Daoy (cell line): ENCODE measurements at regions not wholly inside any gene's neighbourhood (a gene's known extent, or its start where the extent isn't known, plus 50 kb on each side); places are given as distances from the start of the nearest gene placed in this dataset.
"Not testable (repeated sequence)": the region's sequence is repeated elsewhere in the genome, so short reads cannot be mapped to it uniquely, and the experiment has no call there.

Experiments
- DNase-seq: peaks from one replicate; pipeline ENCODE4 v3.0.0-alpha.2; 2015; ENCODE audit warnings: low read depth

DNA sequence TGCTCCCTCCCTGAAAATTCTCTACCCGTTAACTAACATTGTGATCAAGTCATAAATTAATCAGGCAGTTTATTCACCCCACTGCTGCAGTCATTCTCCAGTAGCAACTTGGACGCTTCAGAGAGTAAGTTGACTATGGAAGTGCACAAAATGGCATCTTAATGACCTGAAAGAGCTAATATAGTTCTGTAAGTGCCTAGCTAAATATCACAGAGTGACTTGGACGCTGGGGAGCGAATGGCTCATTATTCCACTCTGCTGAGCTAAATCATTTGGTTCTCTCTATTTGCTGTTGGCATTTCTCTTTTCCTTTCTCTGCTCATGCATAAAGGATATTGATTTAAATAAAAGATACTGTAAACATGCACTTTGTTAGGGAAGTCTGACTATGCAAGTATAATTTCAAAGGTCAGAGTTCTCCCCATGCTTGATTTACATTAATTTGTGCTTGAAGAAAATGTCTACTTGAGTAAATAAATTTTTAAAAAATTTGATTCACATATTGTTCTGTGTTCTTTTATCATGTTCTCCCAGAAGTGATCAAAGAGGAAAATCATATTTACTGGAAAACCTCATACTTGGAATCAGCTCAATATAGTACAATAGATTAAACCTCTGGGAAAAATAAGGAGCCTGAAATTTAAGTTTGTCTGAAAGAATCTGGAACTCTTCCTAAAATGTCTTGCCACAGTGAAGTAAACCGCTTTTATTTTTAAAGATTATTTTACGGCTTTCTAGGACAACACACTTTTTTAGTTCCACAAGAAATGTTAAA is 169.5 kb upstream of the HAPLN1 start:
- DNase-seq, result no peak

DNA sequence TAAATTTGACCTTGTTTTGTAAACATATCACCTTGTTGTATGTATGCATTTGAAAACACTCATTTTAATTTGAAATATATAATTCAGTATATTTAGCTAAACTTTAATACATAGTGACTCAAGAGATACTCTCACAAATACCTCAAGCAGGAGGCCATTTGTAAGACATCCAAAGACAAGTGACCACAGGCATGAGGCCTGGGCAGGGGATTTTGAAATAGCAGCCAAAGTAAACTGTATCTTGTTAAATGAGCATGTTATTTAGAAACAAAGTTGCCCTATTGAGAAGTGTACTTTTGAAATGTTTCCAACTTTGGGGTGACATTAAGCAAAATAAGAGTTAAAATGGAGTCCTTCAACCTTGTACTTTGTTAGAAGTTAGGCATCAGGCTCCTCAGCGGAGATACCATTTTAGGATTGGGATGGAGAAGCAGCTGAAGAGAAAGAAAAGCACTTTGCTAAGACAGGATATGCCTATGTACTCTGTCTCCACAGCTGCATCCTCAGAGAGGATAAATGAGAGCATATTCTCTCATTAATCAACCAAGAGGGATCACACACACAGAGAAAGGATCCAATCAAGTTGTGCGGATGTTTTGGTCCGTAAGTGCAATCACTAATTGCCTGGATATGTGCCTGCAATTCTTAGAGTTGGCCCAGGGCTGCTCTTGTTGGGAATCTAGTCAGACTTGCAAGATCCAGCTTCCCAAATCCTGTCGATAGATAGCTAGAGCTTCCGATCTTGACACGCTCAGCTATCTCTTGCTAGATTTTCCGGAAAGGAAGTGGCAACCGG is 157.5 kb upstream of the HAPLN1 start:
- no peak for DNase-seq

DNA sequence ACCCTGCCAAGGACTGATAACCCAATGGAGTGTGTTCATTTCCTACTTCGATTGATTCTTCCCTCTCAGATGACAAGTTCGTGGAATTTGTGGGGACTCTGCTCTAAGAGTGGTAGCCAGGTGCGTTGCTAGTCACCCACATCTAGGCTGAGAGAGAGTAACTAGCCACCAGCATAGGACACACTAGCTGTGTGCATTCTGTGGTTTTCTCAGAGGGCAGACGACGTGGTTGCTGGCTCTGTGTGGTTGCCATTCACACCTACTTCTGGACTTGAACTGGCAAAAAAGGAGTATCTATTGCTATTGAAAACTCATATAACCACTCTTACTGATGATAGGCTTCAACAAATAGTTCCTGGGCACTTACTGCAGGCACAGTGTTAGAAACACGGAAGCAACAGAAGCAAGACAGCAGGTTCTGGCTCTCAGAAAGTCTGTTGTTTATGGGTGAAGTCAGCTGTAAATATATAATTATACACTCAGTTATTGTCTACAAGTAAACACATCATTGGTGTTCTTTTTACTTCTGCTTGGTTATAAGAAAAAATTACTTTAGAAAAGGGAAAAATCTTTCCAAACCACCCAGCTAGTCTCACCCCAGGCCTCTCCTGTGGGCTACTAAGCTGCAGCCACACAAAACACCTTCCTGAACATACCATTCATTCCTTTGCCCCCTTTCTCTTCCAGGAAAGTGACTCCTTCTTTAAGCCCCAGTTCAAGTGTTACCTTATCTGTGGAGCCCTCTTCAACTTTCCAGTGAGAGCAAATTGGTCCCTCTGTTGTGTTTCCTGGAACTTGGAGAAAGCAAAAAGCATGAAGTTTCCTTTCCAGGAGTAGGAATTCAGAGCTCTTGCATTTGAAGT is 151.1 kb upstream of the HAPLN1 start:
- no peak for DNase-seq

DNA sequence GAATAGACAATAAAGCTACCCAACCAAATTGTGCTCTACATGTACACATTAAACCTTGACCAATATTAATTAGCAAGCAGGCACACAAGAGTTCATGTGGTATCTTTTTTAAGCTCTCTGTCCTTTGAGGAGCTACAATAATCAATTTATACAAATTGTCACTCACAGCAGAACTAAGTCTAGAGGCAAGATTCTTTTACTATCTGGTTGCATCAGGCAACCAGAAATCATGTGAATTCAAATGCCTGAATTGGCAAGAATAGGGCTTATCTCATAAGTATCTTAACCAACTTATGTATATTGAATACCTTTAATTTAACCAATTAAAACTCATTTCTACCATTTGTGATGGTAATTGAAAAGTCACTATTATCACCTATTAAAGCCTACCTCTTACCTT is 145.5 kb upstream of the HAPLN1 start:
- no peak for DNase-seq

DNA sequence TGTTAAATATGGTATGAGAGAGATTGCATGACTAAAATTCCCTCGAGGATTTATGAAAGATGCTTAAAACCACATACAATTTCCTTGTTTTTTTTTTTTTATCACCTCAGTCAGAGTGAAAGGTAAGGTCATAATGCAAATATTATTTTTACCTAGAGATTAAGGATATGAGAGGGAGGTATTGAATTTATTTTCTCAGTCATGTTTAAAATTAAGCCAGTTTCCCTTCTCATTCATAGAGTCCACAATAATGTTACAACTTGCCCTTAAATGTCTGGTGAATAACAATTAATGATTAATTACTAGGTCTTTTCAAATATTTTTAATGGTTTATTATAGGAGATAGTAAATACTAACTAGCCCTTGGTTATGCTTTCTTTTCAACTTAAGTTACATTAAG is 144.9 kb upstream of the HAPLN1 start:
- DNase-seq, result no peak

DNA sequence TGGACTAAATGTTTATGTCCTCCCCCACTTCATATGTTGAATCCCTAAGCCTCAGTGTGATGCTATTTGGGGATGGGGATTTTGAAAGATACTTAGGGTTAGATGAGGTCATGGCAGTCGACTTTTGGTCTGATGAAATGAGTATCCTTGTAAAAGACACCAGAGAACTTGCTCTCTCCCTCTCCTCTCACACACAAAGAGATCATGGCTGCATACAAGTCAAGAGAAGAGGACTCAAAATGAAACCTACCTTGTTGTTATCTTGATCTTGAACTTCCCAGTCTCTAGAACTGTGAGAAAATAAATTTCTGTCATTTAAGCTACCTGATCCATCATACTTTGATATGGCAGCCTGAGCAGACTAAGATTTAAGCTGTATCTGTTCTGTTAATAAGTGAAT is 144.0 kb upstream of the HAPLN1 start:
- DNase-seq, result no peak

DNA sequence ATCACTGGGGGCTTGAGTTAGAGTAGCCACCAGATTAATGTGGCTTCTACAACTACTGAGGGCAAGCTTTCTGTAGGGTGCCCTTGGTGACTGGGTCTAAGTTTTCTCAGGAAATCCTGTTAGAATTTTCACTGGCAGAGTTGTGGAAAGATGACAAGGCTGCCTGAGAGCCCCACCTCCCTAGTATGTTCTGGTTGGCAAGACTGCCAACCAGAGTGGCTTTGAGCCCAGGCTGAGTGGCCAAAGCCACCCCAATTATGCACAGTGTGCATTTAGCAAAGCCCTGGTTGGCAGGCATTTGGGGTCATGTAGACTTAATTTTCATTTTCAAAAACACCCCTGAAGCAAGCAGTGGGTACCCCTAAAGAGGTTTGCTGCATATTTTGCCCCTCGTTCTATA is 136.7 kb upstream of the HAPLN1 start:
- DNase-seq, result no peak

DNA sequence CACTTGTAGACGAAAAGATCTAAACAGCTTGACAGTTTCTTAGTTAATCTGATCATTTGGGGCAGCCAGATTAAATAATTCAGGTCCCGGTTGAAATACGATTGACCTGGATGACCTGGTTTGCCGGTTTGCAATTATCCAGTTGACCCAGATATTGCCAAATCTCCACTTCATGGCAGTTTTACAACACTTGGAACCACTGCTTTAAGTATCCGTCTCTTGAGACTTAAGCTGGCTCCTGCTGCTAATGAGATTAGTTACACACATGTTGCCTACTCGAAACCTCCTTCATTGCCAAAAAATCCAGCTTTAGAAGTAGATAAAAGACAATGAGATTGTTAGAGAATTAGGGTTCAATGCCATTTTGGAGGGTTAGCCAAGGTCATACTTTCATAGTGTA is 136.2 kb upstream of the HAPLN1 start:
- DNase-seq, result no peak

DNA sequence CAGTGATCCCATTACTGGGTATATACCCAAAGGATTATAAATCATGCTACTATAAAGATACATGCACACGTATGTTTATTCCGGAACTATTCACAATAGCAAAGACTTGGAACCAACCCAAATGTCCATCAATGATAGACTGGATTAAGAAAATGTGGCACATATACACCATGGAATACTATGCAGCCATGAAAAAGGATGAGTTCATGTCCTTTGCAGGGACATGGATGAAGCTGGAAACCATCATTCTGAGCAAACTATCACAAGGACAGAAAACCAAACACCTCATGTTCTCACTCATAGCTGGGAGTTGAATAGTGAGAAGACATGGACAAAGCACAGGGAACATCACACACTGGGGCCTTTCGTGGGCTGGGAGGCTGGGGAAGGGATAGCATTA is 129.8 kb upstream of the HAPLN1 start:
- not testable (repeated sequence) for DNase-seq

DNA sequence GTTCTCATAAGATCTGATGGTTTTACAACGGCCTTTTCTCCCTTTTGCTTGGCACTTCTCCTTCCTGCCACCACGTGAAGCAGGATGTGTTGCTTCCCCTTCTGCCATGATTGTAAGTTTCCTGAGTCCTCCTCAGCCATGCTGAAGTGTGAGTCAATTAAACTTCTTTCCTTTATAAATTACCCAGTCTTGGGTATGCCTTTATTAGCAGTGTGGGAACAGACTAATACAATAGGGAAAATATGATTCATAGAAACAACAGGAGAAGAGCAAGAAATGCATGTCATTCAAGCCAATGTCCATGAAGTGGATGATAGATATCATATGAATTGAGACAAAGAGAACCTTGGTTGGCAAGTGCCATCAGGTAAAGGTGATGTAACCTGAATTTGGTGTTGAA is 128.3 kb upstream of the HAPLN1 start:
- DNase-seq, result no peak

DNA sequence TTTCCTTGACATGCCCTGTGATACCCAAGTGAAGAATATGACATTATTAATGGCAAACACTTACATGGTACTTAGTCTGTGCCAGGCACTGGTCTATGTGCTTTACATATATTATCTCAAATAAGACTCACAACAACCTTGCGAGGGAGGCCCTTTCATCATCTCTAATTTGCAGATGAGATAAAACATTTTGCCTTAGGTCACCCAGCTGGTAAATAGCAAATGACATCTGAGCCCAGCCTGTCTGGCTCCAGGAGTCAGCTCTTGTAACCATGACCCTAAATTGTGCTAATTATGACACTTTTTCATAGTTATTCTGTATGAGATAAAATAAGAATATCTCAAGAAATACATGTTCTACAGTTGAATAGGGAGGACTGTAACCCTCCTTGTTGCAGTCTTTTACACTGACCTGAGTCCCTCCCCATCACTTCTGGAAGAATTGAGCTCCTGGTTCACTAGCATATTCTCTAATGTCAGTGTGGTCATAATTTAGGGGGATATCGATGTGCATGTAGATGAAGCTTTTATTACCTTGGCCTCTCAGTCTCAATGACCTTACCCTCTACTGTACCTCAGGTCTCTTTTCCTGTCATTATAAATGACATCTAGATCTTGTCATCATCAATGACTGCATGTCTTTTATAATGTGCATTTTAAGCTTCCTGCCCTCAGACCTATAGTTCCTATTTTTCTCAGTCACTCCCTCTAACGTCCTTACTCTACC is 126.1 kb upstream of the HAPLN1 start:
- DNase-seq, result no peak

DNA sequence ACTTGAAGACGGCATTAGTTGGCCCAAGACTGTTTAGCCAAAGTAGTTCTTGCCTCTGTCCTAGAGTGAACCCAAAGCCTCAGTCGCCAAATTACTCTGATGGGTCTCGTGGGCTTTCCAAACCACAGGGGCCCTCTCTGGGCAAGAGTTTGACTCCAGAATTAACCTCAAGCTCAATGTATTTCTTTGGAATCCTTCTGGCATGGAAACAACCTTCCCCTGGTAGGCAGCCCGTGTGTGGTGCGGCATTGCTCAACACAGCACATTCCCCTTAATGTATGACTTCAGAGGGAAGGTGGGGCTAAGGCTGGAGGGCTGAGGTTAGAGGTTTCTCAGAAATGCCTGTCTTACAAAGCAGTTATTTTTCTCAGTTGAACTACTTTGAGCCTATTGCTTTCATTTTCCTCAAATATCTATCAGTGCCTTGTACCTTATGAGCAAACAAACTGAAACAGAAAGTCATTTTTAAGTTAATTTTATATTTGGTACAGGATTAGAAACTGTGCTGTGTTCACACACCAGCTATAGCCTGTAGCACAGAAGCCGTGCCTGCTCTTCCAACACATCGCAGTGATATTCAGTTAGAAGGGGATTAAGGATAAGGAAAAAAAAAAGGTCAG is 123.9 kb upstream of the HAPLN1 start:
- peak; percentile 82 for DNase-seq

DNA sequence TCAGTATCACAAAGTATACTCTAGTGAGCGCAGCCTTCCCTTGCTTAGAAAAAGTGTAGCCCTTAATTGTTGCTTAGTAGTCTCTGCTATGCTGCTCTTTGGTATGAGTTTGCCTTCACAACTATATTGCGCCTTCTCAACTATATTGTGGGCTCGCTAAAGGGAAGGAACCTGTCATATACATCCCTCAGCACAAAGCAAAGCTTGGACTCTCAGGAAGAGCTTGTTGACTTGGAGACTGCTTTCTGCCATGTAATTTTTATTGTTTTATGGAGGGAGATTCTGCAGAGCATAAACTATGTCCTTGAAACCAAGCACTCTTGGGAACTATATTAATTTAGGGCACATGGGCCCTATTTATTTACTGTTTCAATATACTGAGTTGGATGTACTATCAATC is 119.1 kb upstream of the HAPLN1 start:
- no peak for DNase-seq

DNA sequence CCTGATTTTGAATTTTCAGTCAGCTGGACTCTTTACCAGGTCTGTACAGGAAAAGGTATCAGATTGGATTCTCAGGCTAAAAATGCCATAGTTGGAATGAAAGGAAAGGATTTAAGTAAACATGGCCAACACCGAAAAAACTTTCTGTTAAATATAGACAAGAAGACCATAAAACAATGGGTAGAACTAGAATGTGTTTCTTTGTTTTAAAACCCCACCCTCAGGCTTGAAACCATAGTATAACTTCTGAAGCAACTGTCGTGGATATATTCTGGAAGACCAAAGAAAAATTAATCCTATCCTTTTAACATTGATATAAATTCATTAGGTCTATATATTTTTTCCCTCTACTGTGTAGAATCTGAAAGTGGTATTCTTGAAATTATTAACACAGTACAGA is 118.6 kb upstream of the HAPLN1 start:
- no peak for DNase-seq

DNA sequence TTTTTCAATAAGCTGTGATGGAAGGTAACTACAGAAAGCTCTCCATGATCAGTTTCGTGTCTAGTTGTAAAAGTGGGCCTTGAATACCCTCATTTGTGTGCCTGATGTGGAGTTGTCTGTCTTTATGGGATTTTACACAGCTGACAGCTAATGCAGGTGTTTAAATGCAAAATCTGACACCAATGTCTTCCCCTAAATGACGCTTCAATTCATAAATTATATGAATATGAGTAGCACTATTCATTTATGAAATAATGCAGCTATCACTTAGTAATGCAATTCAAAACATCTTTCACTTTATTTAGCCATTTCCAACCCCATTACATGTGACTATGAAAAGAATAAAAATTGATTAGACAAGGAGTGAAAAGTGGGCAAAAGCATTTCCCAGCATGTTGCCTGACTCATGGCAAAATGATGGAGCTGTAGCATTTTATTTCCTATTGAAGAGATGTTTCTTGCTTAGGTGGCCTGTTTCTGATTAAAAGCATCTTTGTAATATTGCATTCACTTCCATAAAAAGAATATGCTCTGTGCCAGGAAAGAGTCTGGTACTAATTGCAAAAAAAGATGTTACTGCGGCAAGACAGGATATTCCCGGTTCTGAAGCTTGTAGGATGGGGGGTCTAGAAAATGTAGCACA is 116.7 kb upstream of the HAPLN1 start:
- DNase-seq, result no peak

DNA sequence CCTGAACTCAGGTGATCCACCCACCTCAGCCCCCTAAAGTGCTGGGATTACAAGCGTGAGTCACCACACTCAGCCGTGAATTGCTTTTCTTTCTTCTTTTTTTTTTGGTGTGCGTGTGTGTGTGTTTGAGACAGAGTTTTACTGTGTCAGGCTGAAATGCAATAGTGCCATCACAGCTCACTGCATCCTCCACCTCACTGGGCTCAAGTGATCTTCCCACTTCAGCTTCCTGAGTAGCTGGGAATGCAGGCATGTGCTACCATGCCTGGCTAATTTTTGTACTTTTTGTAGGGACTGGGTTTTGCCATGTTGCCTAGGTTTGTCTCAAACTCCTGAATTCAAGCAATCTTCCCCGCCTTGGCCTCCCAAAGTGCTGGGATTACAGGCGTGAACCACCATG is 113.7 kb upstream of the HAPLN1 start:
- DNase-seq, result peak; percentile 12

DNA sequence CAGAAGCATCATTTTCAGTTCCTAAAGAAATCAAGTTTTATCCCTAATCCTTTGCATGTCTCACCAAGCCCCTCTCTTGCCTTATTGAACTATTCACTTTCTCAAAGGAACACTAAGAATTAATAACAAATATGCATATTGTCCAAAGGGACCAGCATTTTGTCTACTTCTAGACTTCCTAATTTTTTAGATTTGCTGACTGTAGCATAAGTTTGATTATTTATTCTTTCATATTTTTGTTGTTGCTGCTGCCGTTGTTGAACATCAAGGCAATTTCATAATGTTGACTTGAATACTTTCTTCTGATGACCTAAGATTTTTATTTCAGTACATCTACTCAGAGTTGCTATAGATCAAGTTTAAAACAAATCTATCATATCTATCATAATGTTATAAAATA is 111.2 kb upstream of the HAPLN1 start:
- DNase-seq, result no peak

DNA sequence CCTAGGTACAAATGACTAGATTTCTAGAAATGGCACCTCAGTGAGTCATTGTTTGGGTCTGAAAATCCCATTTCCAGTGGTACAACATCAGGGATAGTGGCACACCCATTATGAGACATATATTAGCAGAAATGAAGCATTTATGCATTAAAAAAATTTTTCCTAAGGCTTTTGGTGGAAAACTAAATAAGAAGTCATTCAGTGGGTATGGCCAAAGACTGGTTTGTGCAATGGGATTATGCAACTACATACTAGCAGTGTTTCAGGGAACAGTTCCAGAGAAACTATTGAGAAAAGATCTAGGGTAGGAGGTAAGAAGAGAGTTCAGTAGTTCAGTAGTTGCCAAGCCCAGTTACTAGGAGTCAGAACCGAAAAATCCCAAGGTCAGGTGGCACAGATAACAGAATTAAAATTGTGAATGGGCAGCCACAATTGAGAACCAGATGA is 106.5 kb upstream of the HAPLN1 start:
- no peak for DNase-seq

DNA sequence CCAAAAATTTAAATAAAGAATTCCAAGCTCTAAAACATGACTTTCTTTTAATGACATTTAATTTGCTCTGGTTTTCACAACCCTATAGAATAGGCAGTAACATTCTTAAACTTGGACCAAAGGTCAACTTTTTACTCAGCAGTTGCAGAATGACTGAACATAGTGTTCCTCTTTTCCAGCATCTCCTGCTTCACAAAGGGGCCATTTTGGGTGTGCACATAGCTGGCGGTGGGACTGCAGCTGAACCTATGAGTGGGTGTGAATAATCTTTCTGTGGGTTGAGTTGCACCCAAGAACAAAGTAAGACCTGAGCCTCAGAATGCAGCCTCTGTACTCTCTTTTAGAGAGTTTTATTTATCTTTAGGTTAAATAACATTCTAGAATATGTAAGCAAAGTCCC is 96.9 kb upstream of the HAPLN1 start:
- DNase-seq, result no peak

DNA sequence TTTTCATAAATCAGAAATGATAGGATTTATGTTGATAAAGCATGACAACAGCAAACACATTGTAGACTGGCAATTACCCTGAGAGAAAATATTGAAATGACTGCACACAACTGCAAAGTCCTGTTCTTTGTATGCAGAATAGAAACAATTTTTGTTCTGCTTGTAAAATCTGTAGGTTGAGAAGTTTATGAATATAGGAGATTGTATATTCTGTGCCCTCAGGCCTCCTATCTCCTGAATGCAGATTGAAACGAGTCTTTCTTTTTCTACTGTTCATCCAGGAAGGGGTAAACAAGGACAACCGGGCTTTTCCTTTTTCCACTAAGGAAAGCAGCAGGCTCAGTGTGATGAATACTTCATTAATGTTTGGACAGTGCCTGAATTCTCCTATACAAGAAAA is 95.0 kb upstream of the HAPLN1 start:
- no peak for DNase-seq

DNA sequence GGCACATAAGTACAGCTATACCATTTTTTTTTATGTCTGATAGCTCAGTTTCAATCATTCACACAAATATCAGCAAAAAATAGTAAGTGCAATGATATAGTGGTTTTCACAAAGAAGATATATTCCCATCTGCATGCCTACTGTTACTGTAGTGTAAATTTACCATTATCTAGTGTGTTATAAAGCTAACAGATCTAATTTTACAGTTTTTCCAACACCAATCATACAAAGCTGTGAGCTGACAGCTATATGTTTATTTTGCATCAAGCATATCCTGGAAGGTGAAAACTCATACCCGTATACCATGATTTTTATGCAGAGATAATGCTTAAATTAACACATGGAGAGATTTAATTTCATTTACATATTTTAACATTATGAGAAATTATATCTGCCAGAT is 89.9 kb upstream of the HAPLN1 start:
- DNase-seq, result no peak
